ENCODE measurements at regions not wholly inside any gene's neighbourhood (a gene's known extent, or its start where the extent isn't known, plus 50 kb on each side); places are given as distances from the start of the nearest gene placed in this dataset.

GRCh38 chr1:29824025-29824424 lies 587.7 kb downstream of the PTPRU start:
- Mint-ChIP-seq H3K4me1 (ENCODE audit: low read depth) (no peaks in the 10 kb centered on the region), H3K4me3 (no peak overlapping the region), H3K27me3 (ENCODE audit: insufficient read depth) (peaks cover 2% of the 10 kb centered on the region; the same call in 1 of the 2 replicates), H3K36me3 (ENCODE audit: low read depth) (no peaks in the 10 kb centered on the region), H3K9me3 (peaks cover 18% of the 10 kb centered on the region), H3K27ac (no peak overlapping the region)
- no peak for DNase-seq
- TF ChIP-seq CTCF (IDR thresholded peaks at IDR 0.05) = no peak

- no peak overlapping the region for H3K4me3 Mint-ChIP-seq
- no peak for TF ChIP-seq CTCF (IDR thresholded peaks at IDR 0.05)
- no peaks in the 10 kb centered on the region for H3K4me1 Mint-ChIP-seq (ENCODE audit: low read depth)
- peaks cover 18% of the 10 kb centered on the region for H3K9me3 Mint-ChIP-seq
- H3K27ac Mint-ChIP-seq = no peak overlapping the region
- H3K27me3 Mint-ChIP-seq (ENCODE audit: insufficient read depth) = peaks cover 2% of the 10 kb centered on the region; the same call in 1 of the 2 replicates
- H3K36me3 Mint-ChIP-seq (ENCODE audit: low read depth) = no peaks in the 10 kb centered on the region
- DNase-seq = no peak
These were observed 587.2 kb downstream of the PTPRU start for GRCh38 chr1:29823561-29823960.

GRCh38 chr1:29821605-29822004 lies 585.3 kb downstream of the PTPRU start:
- Mint-ChIP-seq H3K9me3 (peaks cover 12% of the 10 kb centered on the region), H3K4me1 (ENCODE audit: low read depth) (no peaks in the 10 kb centered on the region), H3K36me3 (ENCODE audit: low read depth) (no peaks in the 10 kb centered on the region), H3K27me3 (ENCODE audit: insufficient read depth) (no peaks in the 10 kb centered on the region), H3K27ac (no peak overlapping the region), H3K4me3 (no peak overlapping the region)
- DNase-seq = no peak
- no peak for TF ChIP-seq CTCF (IDR thresholded peaks at IDR 0.05)

- Mint-ChIP-seq H3K4me3 (no peak overlapping the region), H3K36me3 (ENCODE audit: low read depth) (no peaks in the 10 kb centered on the region), H3K9me3 (peaks cover 11% of the 10 kb centered on the region), H3K27me3 (ENCODE audit: insufficient read depth) (no peaks in the 10 kb centered on the region), H3K4me1 (ENCODE audit: low read depth) (no peaks in the 10 kb centered on the region), H3K27ac (no peak overlapping the region)
- no peak for TF ChIP-seq CTCF (IDR thresholded peaks at IDR 0.05)
- no peak for DNase-seq
These were observed 584.1 kb downstream of the PTPRU start for GRCh38 chr1:29820401-29820800.

- Mint-ChIP-seq H3K9me3 (no peaks in the 10 kb centered on the region), H3K36me3 (ENCODE audit: low read depth) (no peaks in the 10 kb centered on the region), H3K27me3 (ENCODE audit: insufficient read depth) (peaks cover 4% of the 10 kb centered on the region), H3K27ac (no peak overlapping the region), H3K4me1 (ENCODE audit: low read depth) (no peaks in the 10 kb centered on the region), H3K4me3 (no peak overlapping the region)
- TF ChIP-seq CTCF (IDR thresholded peaks at IDR 0.05) = no peak
- no peak for DNase-seq
These were observed 576.2 kb downstream of the PTPRU start for GRCh38 chr1:29812408-29813135.

Data from HFFc6 (cell line).